Astrocyte (in vitro differentiated cells and primary cell): ENCODE measurements at regions not wholly inside any gene's neighbourhood (a gene's known extent, or its start where the extent isn't known, plus 50 kb on each side); places are given as distances from the start of the nearest gene placed in this dataset.

Experiments
- DNase-seq: peaks from one replicate; pipeline ENCODE4 v3.0.0-alpha.2; 2010; ENCODE audit warnings: low read depth
- FAIRE-seq: peaks from 2 replicates; lab custom pipeline; 2011; peaks lifted over from hg19 to GRCh38; lab: Jason Lieb, UNC
- H2AFZ ChIP-seq: 2 replicates; pipeline ENCODE4 v1.6.0; 2012; ENCODE audit warnings: low read depth, low read length, inconsistent platforms
- H3K27ac ChIP-seq: 2 replicates; pipeline ENCODE4 v1.5.1; 2011; ENCODE audit warnings: low read depth, low read length, inconsistent platforms
- H3K27me3 ChIP-seq: 2 replicates; pipeline ENCODE4 v1.6.0; 2011; ENCODE audit warnings: low read length, inconsistent platforms; ENCODE audit not compliant: insufficient read depth
- H3K36me3 ChIP-seq: 2 replicates; pipeline ENCODE4 v1.5.1; 2011; ENCODE audit warnings: low read length, inconsistent platforms; ENCODE audit not compliant: insufficient read depth
- H3K4me1 ChIP-seq: 2 replicates; pipeline ENCODE4 v1.5.1; 2011; ENCODE audit warnings: low read length, inconsistent platforms; ENCODE audit not compliant: insufficient read depth
- H3K4me2 ChIP-seq: 2 replicates; pipeline ENCODE4 v1.6.0; 2012; ENCODE audit warnings: low read length, inconsistent platforms
- H3K4me3 ChIP-seq: 2 replicates; pipeline ENCODE4 v1.5.1; 2011; ENCODE audit warnings: low read depth, mild to moderate bottlenecking, low read length, inconsistent platforms; ENCODE audit not compliant: insufficient read depth
- H3K79me2 ChIP-seq: 2 replicates; pipeline ENCODE4 v1.6.0; 2012; ENCODE audit warnings: mild to moderate bottlenecking, low read length, inconsistent platforms; ENCODE audit not compliant: insufficient read depth
- H3K9ac ChIP-seq: 2 replicates; pipeline ENCODE4 v1.6.0; 2012; ENCODE audit warnings: mild to moderate bottlenecking, low read length, inconsistent platforms
- H3K9me3 ChIP-seq: 2 replicates; pipeline ENCODE4 v1.5.1; 2012; ENCODE audit warnings: low read depth, mild to moderate bottlenecking, low read length, inconsistent platforms; ENCODE audit not compliant: insufficient read depth
- H4K20me1 ChIP-seq: 2 replicates; pipeline ENCODE4 v1.6.0; 2012; ENCODE audit warnings: low read length, inconsistent platforms; ENCODE audit not compliant: insufficient read depth
- H3K27ac Mint-ChIP-seq: one replicate; pipeline ENCODE4 v1.8.0; 2021; ENCODE audit warnings: mild to moderate bottlenecking, mixed read lengths; ENCODE audit not compliant: unreplicated experiment
- H3K27me3 Mint-ChIP-seq: one replicate; pipeline ENCODE4 v1.8.0; 2021; ENCODE audit warnings: low read depth, mixed read lengths; ENCODE audit not compliant: unreplicated experiment
- H3K36me3 Mint-ChIP-seq: one replicate; pipeline ENCODE4 v1.8.0; 2021; ENCODE audit warnings: low read depth, mixed read lengths; ENCODE audit not compliant: unreplicated experiment
- H3K4me1 Mint-ChIP-seq: one replicate; pipeline ENCODE4 v1.8.0; 2021; ENCODE audit warnings: low read depth, mixed read lengths; ENCODE audit not compliant: unreplicated experiment
- H3K4me3 Mint-ChIP-seq: one replicate; pipeline ENCODE4 v1.8.0; 2021; ENCODE audit warnings: mild to moderate bottlenecking, moderate library complexity, mixed read lengths; ENCODE audit not compliant: unreplicated experiment
- H3K9me3 Mint-ChIP-seq: one replicate; pipeline ENCODE4 v1.8.0; 2021; ENCODE audit warnings: mild to moderate bottlenecking, mixed read lengths; ENCODE audit not compliant: unreplicated experiment
- CTCF ChIP-seq: IDR thresholded peaks from 2 replicates; pipeline ENCODE4 v1.5.1; 2011; ENCODE audit warnings: low read depth, mild to moderate bottlenecking, inconsistent platforms, low read length, moderate library complexity; ENCODE audit not compliant: insufficient read depth
- EZH2 ChIP-seq: IDR thresholded peaks from 2 replicates; pipeline ENCODE4 v1.6.1; 2012; ENCODE audit warnings: mild to moderate bottlenecking, low read length, inconsistent platforms; ENCODE audit not compliant: insufficient read depth

- Mint-ChIP-seq H3K9me3 (peaks cover 4% of the 10 kb centered on the region), H3K4me1 (no peaks in the 10 kb centered on the region), H3K27me3 (peaks cover 5% of the 10 kb centered on the region), H3K27ac (no peak overlapping the region), H3K36me3 (no peaks in the 10 kb centered on the region), H3K4me3 (no peak overlapping the region)
- H3K4me1 ChIP-seq, result no peaks in the 10 kb centered on the region
- no peak overlapping the region for H2AFZ ChIP-seq
- no peaks in the 10 kb centered on the region for H3K27me3 ChIP-seq
- H4K20me1 ChIP-seq, result no peaks in the 10 kb centered on the region
- H3K79me2 ChIP-seq, result no peaks in the 10 kb centered on the region
- no peak overlapping the region for H3K27ac ChIP-seq
- H3K4me2 ChIP-seq, result no peak overlapping the region
- no peak overlapping the region for H3K4me3 ChIP-seq
- FAIRE-seq, result no peak
- H3K36me3 ChIP-seq, result no peaks in the 10 kb centered on the region
- H3K9me3 ChIP-seq, result peaks cover 3% of the 10 kb centered on the region
- no peak for TF ChIP-seq EZH2
- no peak for TF ChIP-seq CTCF
- DNase-seq, result no peak
- no peak overlapping the region for H3K9ac ChIP-seq
These were observed 208.4 kb downstream of the MYCN start for GRCh38 chr2:16148632-16149348.

GRCh38 chr2:16142383-16143361 lies 202.3 kb downstream of the MYCN start:
- H3K4me1 ChIP-seq, result no peaks in the 10 kb centered on the region
- H2AFZ ChIP-seq, result no peak overlapping the region

More at GRCh38 chr2:16142383-16143361, 202.3 kb downstream of the MYCN start:
- Histone ChIP-seq H3K27me3 (no peaks in the 10 kb centered on the region), H3K27ac (no peak overlapping the region), H3K4me3 (no peak overlapping the region), H3K9me3 (peaks cover 5% of the 10 kb centered on the region), H3K9ac (no peak overlapping the region), H3K4me2 (no peak overlapping the region), H4K20me1 (no peaks in the 10 kb centered on the region), H3K36me3 (no peaks in the 10 kb centered on the region), H3K79me2 (no peaks in the 10 kb centered on the region)
- TF ChIP-seq EZH2 (no peak), CTCF (no peak)
- no peaks in the 10 kb centered on the region for H3K4me1 Mint-ChIP-seq
- no peaks in the 10 kb centered on the region for H3K36me3 Mint-ChIP-seq
- no peaks in the 10 kb centered on the region for H3K27me3 Mint-ChIP-seq
- no peak overlapping the region for H3K27ac Mint-ChIP-seq
- no peaks in the 10 kb centered on the region for H3K9me3 Mint-ChIP-seq
- FAIRE-seq (no peak), DNase-seq (no peak)
- no peak overlapping the region for H3K4me3 Mint-ChIP-seq
